ENCODE measurements at regions not wholly inside any gene's neighbourhood (a gene's known extent, or its start where the extent isn't known, plus 50 kb on each side); places are given as distances from the start of the nearest gene placed in this dataset.

- DNase-seq = no peak
Observed at GRCh38 chr12:59929110-59929509, 333.3 kb downstream of the SLC16A7 start.

- DNase-seq = no peak
Observed at GRCh38 chr12:59934486-59934885, 338.7 kb downstream of the SLC16A7 start.

GRCh38 chr12:59936534-59936933, 340.7 kb downstream of the SLC16A7 start:
- no peak for DNase-seq

- no peak for DNase-seq
Observed at GRCh38 chr12:59937148-59937547, 341.3 kb downstream of the SLC16A7 start.

GRCh38 chr12:59938190-59938962, 342.5 kb downstream of the SLC16A7 start:
- DNase-seq = no peak

GRCh38 chr12:59940631-59941342, 345.0 kb downstream of the SLC16A7 start:
- no peak for DNase-seq

GRCh38 chr12:59941461-59941860, 345.6 kb downstream of the SLC16A7 start:
- DNase-seq = no peak

GRCh38 chr12:59944177-59944576, 348.3 kb downstream of the SLC16A7 start:
- DNase-seq = no peak

- DNase-seq = no peak
Observed at GRCh38 chr12:59946635-59947034, 350.8 kb downstream of the SLC16A7 start.

GRCh38 chr12:59963546-59963945, 367.7 kb downstream of the SLC16A7 start:
- DNase-seq = no peak

- no peak for DNase-seq
Observed at GRCh38 chr12:59972905-59973304, 377.1 kb downstream of the SLC16A7 start.

- no peak for DNase-seq
Observed at GRCh38 chr12:59973515-59973914, 377.7 kb downstream of the SLC16A7 start.

GRCh38 chr12:59977779-59978178, 381.9 kb downstream of the SLC16A7 start:
- DNase-seq = no peak

GRCh38 chr12:59980476-59980875, 384.6 kb downstream of the SLC16A7 start:
- DNase-seq = no peak

- no peak for DNase-seq
Observed at GRCh38 chr12:59999291-59999690, 403.5 kb downstream of the SLC16A7 start.

GRCh38 chr12:60010486-60010885, 414.7 kb downstream of the SLC16A7 start:
- no peak for DNase-seq

GRCh38 chr12:60012659-60013058, 416.8 kb downstream of the SLC16A7 start:
- no peak for DNase-seq

GRCh38 chr12:60014436-60014835, 418.6 kb downstream of the SLC16A7 start:
- no peak for DNase-seq

- no peak for DNase-seq
Observed at GRCh38 chr12:60020068-60020467, 424.2 kb downstream of the SLC16A7 start.

GRCh38 chr12:60021235-60021634, 425.4 kb downstream of the SLC16A7 start:
- no peak for DNase-seq

- no peak for DNase-seq
Observed at GRCh38 chr12:60027266-60027665, 431.4 kb downstream of the SLC16A7 start.

GRCh38 chr12:60034147-60034546, 438.3 kb downstream of the SLC16A7 start:
- DNase-seq = no peak

GRCh38 chr12:60035835-60036234, 440.0 kb downstream of the SLC16A7 start:
- DNase-seq = no peak

GRCh38 chr12:60042835-60043234, 447.0 kb downstream of the SLC16A7 start:
- DNase-seq = no peak

GRCh38 chr12:60043236-60043635, 447.4 kb downstream of the SLC16A7 start:
- DNase-seq = no peak

All from activated CD8-positive, alpha-beta memory T cell treated with anti-CD3 and anti-CD28 coated beads, Interleukin-2, amount 50 U/mL, for 4 hours (primary cell).